Effector CD8-positive, alpha-beta T cell (primary cell): ENCODE measurements at regions not wholly inside any gene's neighbourhood (a gene's known extent, or its start where the extent isn't known, plus 50 kb on each side); places are given as distances from the start of the nearest gene placed in this dataset.

Experiments used
- DNase-seq: peaks from one replicate; lab custom pipeline; 2025; lab: John Stamatoyannopoulos, UW

- no peak for DNase-seq
These were observed 360.7 kb upstream of the CAMK1G start for GRCh38 chr1:209222826-209223225.

- DNase-seq = no peak
These were observed 359.7 kb upstream of the CAMK1G start for GRCh38 chr1:209223791-209224190.

- no peak for DNase-seq
These were observed 358.6 kb upstream of the CAMK1G start for GRCh38 chr1:209224886-209225285.

GRCh38 chr1:209227171-209227570, 356.3 kb upstream of the CAMK1G start:
- DNase-seq = no peak

- no peak for DNase-seq
These were observed 355.6 kb upstream of the CAMK1G start for GRCh38 chr1:209227941-209228340.

GRCh38 chr1:209229494-209230061, 353.9 kb upstream of the CAMK1G start:
- no peak for DNase-seq

- DNase-seq = no peak
These were observed 353.2 kb upstream of the CAMK1G start for GRCh38 chr1:209230314-209230713.

GRCh38 chr1:209231476-209232156, 351.9 kb upstream of the CAMK1G start:
- no peak for DNase-seq

GRCh38 chr1:209232197-209232596, 351.3 kb upstream of the CAMK1G start:
- DNase-seq = no peak

GRCh38 chr1:209232759-209233158, 350.8 kb upstream of the CAMK1G start:
- DNase-seq = no peak

- DNase-seq = no peak
These were observed 348.3 kb upstream of the CAMK1G start for GRCh38 chr1:209235166-209235565.

- DNase-seq = no peak
These were observed 345.2 kb upstream of the CAMK1G start for GRCh38 chr1:209238356-209238755.

GRCh38 chr1:209240351-209240750, 343.2 kb upstream of the CAMK1G start:
- no peak for DNase-seq

GRCh38 chr1:209241487-209241886, 342.0 kb upstream of the CAMK1G start:
- DNase-seq = no peak

GRCh38 chr1:209248649-209249279, 334.8 kb upstream of the CAMK1G start:
- DNase-seq = no peak

- no peak for DNase-seq
These were observed 334.2 kb upstream of the CAMK1G start for GRCh38 chr1:209249280-209249670.

- no peak for DNase-seq
These were observed 333.6 kb upstream of the CAMK1G start for GRCh38 chr1:209249785-209250440.

- no peak for DNase-seq
These were observed 332.5 kb upstream of the CAMK1G start for GRCh38 chr1:209250861-209251636.

- DNase-seq = no peak
These were observed 326.7 kb upstream of the CAMK1G start for GRCh38 chr1:209256766-209257350.

GRCh38 chr1:209257454-209257853, 326.1 kb upstream of the CAMK1G start:
- no peak for DNase-seq

GRCh38 chr1:209260136-209260535, 323.4 kb upstream of the CAMK1G start:
- no peak for DNase-seq

- no peak for DNase-seq
These were observed 320.9 kb upstream of the CAMK1G start for GRCh38 chr1:209262631-209263030.
